SU-DHL-6 (cell line): ENCODE measurements at regions not wholly inside any gene's neighbourhood (a gene's known extent, or its start where the extent isn't known, plus 50 kb on each side); places are given as distances from the start of the nearest gene placed in this dataset.

Experiments used
- CTCF ChIP-seq: fragments of 200-600 bp; sonication (generic); IDR thresholded peaks from one replicate; pipeline ENCODE4 v1.5.1; 2017; ENCODE audit warnings: antibody characterized with exemption, mild to moderate bottlenecking, low read length, moderate library complexity; ENCODE audit not compliant: insufficient read depth, poor library complexity, severe bottlenecking
- EZH2phosphoT487 ChIP-seq: fragments of 200-600 bp; sonication (generic), shearing (Covaris generic); conservative IDR thresholded peaks from 2 replicates; pipeline ENCODE4 v1.6.1; 2018; ENCODE audit warnings: mild to moderate bottlenecking, antibody characterized with exemption, low read length, moderate library complexity, mixed read lengths

- TF ChIP-seq CTCF (no peak), EZH2phosphoT487 (no peak)
Measured at GRCh38 chr4:60923075-60923474, 277.1 kb upstream of the ADGRL3 start.
